ENCODE measurements at regions not wholly inside any gene's neighbourhood (a gene's known extent, or its start where the extent isn't known, plus 50 kb on each side); places are given as distances from the start of the nearest gene placed in this dataset.

DNA sequence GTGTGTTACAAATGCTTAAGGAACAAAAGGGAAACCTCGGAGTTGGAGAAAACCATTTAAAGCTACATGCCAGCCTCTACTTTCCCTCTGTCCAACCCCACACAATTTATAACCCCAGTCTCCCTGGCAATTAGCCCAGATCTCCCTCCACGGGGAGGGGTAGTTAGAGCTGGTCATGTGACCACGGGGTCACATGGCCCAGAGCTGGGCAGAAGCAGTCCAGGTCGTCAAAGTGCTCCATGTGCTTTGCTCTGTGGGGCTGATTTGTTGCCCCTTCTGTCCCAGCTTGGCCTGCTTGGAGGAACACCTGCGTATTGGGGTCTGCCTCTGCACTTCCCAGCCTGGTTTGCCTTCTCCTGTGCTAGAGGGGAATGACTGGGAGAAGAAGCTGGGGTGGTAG lies 219.1 kb downstream of the RBM19 start:
- no peak for DNase-seq
- H3K9me3 ChIP-seq (ENCODE audit: control insufficient read depth, low read length), result peaks cover 9% of the 10 kb centered on the region
- Mint-ChIP-seq H3K27ac (no peak overlapping the region), H3K4me1 (peaks cover 2% of the 10 kb centered on the region), H3K36me3 (ENCODE audit: low read depth) (no peaks in the 10 kb centered on the region), H3K27me3 (ENCODE audit: insufficient read depth) (peaks cover 74% of the 10 kb centered on the region), H3K9me3 (peaks cover 9% of the 10 kb centered on the region), H3K4me3 (no peak overlapping the region)
- H3K27ac ChIP-seq (ENCODE audit: low read depth, low read length), result no peak overlapping the region
- no peak overlapping the region for H3K9ac ChIP-seq (ENCODE audit: extremely low read depth, low read length, poor library complexity, severe bottlenecking)
- H3K36me3 ChIP-seq (ENCODE audit: control insufficient read depth, insufficient read depth, low read length), result no peaks in the 10 kb centered on the region
- TF ChIP-seq, protein P1, sequence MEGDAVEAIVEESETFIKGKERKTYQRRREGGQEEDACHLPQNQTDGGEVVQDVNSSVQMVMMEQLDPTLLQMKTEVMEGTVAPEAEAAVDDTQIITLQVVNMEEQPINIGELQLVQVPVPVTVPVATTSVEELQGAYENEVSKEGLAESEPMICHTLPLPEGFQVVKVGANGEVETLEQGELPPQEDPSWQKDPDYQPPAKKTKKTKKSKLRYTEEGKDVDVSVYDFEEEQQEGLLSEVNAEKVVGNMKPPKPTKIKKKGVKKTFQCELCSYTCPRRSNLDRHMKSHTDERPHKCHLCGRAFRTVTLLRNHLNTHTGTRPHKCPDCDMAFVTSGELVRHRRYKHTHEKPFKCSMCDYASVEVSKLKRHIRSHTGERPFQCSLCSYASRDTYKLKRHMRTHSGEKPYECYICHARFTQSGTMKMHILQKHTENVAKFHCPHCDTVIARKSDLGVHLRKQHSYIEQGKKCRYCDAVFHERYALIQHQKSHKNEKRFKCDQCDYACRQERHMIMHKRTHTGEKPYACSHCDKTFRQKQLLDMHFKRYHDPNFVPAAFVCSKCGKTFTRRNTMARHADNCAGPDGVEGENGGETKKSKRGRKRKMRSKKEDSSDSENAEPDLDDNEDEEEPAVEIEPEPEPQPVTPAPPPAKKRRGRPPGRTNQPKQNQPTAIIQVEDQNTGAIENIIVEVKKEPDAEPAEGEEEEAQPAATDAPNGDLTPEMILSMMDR (conservative IDR thresholded peaks at IDR 0.05), result no peak
- 84 to 85% methylated on average over 3 to 5 of the region's 5 CpGs for WGBS, 2 experiments (ENCODE audit: insufficient coverage in 1 of 2, insufficient read length in 1 of 2)
- no peaks in the 10 kb centered on the region for H3K4me1 ChIP-seq (ENCODE audit: control insufficient read depth, insufficient read depth, low read length)
- H3K27me3 ChIP-seq (ENCODE audit: control insufficient read depth, insufficient read depth, low read length, poor library complexity, severe bottlenecking), result peaks cover 17% of the 10 kb centered on the region
- no peak overlapping the region for H3K4me3 ChIP-seq (ENCODE audit: low read length)

DNA sequence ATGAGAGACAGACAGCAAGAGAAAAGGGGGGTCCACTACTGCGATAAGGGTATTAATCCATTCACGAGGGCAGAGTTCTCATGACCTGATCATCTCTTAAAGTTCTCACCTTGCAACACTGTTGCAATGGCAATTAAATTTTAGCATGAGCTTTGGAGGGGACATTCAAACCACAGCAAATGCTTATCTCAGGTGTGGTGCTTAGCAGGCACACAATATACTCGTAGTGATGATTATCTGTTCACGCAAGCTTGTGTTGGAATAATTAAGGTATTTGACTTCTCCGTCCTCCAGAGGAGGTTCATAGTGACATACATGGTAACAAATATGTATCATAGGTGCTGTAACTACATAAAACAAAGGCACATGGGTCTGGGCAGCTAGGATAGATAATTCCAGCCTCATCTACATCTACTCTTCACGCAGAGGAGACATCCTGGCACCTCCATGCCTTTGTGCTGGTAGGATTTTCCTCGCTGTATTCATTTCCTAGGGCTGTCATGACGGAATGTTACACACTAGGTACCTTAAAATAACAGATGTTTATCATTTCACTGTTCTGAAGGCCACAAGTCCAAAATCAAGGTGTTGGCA lies 221.2 kb downstream of the RBM19 start:
- Mint-ChIP-seq H3K27me3 (ENCODE audit: insufficient read depth) (peaks cover 61% of the 10 kb centered on the region), H3K27ac (no peak overlapping the region), H3K4me3 (no peak overlapping the region), H3K9me3 (no peaks in the 10 kb centered on the region), H3K36me3 (ENCODE audit: low read depth) (no peaks in the 10 kb centered on the region), H3K4me1 (peaks cover 2% of the 10 kb centered on the region)
- Histone ChIP-seq H3K36me3 (ENCODE audit: control insufficient read depth, insufficient read depth, low read length) (no peaks in the 10 kb centered on the region), H3K9me3 (ENCODE audit: control insufficient read depth, low read length) (no peaks in the 10 kb centered on the region), H3K9ac (ENCODE audit: extremely low read depth, low read length, poor library complexity, severe bottlenecking) (no peak overlapping the region), H3K27me3 (ENCODE audit: control insufficient read depth, insufficient read depth, low read length, poor library complexity, severe bottlenecking) (peaks cover 17% of the 10 kb centered on the region), H3K4me1 (ENCODE audit: control insufficient read depth, insufficient read depth, low read length) (no peaks in the 10 kb centered on the region), H3K27ac (ENCODE audit: low read depth, low read length) (no peak overlapping the region), H3K4me3 (ENCODE audit: low read length) (no peak overlapping the region)
- TF ChIP-seq, protein P1 (conservative IDR thresholded peaks at IDR 0.05), result no peak
- 81 to 96% methylated on average over 4 to 8 of the region's 8 CpGs for WGBS, 2 experiments (ENCODE audit: insufficient coverage in 1 of 2, insufficient read length in 1 of 2)
- DNase-seq, result no peak

DNA sequence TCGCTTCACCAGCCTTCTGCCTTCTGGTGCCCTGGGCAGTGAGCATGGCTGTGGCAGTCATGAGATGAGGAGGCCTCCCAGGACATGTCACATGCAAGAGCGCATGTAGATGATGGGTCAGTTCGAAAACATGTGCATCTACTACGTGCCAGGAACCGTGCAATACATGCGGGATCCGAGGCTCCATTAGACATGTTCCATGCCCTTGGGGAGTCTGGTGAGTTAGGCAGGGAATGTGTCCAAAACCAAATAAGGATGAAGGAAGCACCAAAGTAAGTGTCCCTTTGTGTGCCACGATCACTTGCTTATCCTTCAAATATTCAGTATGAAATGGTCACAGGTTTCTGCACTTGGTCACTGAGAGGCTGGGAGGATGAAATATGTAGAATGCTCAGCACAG lies 223.3 kb downstream of the RBM19 start:
- no peaks in the 10 kb centered on the region for H3K9me3 Mint-ChIP-seq
- no peak overlapping the region for H3K4me3 Mint-ChIP-seq
- no peaks in the 10 kb centered on the region for H3K9me3 ChIP-seq (ENCODE audit: control insufficient read depth, low read length)
- no peak for DNase-seq
- peaks cover 5% of the 10 kb centered on the region for H3K27me3 ChIP-seq (ENCODE audit: control insufficient read depth, insufficient read depth, low read length, poor library complexity, severe bottlenecking)
- H3K4me3 ChIP-seq (ENCODE audit: low read length), result no peak overlapping the region
- H3K9ac ChIP-seq (ENCODE audit: extremely low read depth, low read length, poor library complexity, severe bottlenecking), result no peak overlapping the region
- 91 to 95% methylated on average over 7 to 8 of the region's 8 CpGs for WGBS, 2 experiments (ENCODE audit: insufficient coverage in 1 of 2, insufficient read length in 1 of 2)
- no peak overlapping the region for H3K27ac ChIP-seq (ENCODE audit: low read depth, low read length)
- TF ChIP-seq, protein P1 (conservative IDR thresholded peaks at IDR 0.05), result no peak
- H3K4me1 Mint-ChIP-seq, result peaks cover 2% of the 10 kb centered on the region
- no peaks in the 10 kb centered on the region for H3K36me3 Mint-ChIP-seq (ENCODE audit: low read depth)
- no peaks in the 10 kb centered on the region for H3K36me3 ChIP-seq (ENCODE audit: control insufficient read depth, insufficient read depth, low read length)
- peaks cover 56% of the 10 kb centered on the region for H3K27me3 Mint-ChIP-seq (ENCODE audit: insufficient read depth)
- H3K27ac Mint-ChIP-seq, result no peak overlapping the region
- H3K4me1 ChIP-seq (ENCODE audit: control insufficient read depth, insufficient read depth, low read length), result no peaks in the 10 kb centered on the region
